Activated CD4-positive, alpha-beta T cell treated with anti-CD3 and anti-CD28 coated beads for 48 hours (primary cell): ENCODE measurements at regions not wholly inside any gene's neighbourhood (a gene's known extent, or its start where the extent isn't known, plus 50 kb on each side); places are given as distances from the start of the nearest gene placed in this dataset.
"Not testable (repeated sequence)": the region's sequence is repeated elsewhere in the genome, so short reads cannot be mapped to it uniquely, and the experiment has no call there.

Experiments
- DNase-seq: peaks from one replicate; pipeline ENCODE4 v3.0.0-alpha.2; 2020

DNA sequence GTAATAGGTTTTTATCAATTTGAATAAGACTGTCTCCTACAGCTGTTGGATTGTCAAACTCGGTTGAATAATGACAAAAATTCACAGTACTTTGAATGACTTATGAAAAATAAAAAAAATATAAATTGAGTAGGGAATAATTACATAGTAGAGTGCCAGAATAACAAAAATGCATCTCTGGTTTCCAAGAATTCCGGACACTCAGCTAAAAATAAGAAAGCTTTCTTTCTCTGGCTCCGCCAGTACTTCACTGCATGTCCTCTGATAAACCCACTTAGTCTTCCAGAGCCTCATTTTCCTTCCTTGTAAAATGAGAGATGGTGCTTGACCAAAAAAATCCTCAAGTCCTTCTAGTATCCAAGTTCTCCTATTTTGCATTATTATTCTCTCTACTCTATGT is 374.6 kb upstream of the LUZP2 start:
- no peak for DNase-seq

DNA sequence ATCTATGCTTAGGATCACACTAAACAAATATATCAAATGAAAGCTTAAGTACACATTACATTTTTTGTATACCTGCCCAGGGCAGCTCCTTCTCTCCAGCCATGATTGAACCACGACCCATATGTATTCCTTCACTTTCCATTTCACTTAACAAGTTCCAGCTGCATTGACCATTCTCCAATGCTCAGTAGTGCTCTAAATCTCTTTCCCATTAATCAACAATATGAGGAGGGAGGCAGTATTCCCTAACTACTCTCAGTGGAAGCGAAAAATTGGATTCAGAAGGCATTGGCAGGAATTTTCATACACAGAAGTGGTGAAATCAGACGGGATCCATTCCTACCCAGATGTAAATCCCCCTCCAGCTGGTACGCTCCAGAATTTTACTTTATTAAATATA is 372.0 kb upstream of the LUZP2 start:
- no peak for DNase-seq

DNA sequence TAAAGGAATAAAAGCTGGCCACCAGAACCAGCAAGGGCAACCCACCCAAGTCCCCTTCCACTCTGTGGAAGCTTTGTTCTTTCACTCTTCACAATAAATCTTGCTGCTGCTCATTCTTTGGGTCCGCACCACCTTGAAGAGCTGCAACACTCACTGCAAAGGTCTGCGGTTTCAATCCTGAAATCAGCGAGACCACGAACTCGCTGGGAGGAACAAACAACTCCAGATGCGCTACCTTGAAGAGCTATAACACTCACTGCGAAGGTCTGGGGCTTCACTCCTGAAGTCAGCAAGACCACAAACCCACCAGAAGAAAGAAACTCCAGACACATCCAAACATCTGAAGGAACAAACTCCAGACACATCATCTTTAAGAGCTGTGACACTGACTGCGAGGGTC is 365.2 kb upstream of the LUZP2 start:
- no peak for DNase-seq

DNA sequence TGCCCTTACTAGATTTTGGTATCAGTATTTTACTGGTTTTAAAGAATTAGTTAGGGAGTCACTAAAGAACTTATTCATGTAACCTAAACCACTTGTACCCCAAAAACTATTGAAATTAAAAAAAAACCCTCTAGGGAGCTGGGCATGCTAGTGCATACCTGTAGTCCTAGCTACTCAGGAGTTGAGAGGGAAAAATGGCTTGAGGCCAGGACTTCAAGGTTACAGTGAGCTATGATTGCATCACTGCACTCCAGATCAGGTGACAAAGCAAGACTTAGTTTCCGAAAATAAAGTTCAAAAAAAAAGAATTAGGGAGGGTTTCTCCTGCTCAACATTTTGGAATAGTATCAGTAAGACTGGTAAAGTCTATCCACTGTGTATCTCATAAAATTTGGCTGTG is 364.4 kb upstream of the LUZP2 start:
- DNase-seq = no peak

DNA sequence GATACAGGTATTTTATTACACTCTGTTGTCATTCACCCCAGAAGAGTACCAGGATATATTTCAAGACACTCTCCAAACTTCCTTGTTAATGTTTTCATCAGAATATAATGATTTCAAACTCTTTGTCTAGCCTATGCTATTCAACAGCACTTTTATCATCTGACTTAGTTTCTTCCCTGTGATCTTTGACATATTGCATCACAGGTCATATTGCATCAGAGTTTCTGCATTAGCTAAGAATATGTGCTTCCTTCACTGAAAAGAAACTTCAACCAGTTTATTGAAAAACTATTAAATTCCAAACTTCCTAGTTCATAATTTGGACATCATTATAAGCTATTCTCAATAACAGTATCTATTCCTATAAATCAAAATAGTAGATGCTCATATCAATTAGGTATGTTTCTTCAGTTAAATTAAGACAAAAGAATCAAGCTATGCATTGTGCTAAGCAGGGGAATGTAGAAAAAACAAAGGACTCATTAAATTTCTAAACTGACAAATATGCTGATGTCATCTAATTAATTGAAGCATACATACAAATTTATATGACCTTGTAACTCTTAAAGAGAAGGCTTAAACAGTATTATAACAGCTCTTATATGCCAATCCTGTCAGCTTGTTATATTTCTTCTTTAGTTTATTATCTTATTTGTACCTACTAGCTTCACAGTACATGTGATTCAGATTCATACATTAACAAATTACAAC is 361.8 kb upstream of the LUZP2 start:
- no peak for DNase-seq

DNA sequence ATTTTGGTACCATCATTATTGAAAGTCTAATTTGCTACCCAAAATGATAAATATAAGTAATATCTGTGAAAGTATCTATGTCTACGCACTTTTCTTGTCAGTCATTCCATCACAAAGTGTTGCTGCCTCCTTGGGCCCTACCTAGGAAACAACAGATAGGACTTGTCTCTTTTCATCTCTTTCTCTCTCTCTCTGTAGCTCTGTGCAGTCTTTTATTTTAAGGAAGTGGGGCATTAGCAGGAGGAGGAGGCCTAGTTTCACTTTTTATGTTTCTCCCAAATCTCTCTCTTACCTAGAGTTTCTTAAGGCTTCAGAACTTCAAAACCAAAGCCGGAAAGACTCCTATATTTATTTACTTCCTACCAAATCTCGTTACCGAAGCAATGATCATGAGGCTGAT is 354.8 kb upstream of the LUZP2 start:
- no peak for DNase-seq

DNA sequence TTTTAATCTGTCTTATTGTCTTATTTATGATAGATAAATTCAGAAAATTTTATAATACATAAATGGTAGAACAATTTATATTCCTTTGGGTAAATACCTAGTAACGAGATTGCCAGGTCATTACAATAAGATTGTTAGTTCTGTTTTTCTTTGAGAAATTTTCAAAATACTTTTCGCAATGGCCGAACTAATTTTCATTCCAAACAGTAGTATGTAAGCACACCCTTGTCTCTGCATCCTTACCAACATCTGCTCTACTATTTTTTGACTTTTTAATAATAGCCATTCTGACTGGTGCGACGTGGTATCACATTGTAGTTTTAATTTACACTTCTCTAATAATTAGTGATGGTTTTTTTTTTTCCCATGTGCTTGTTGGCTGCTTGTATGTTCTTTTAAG is 351.4 kb upstream of the LUZP2 start:
- no peak for DNase-seq

DNA sequence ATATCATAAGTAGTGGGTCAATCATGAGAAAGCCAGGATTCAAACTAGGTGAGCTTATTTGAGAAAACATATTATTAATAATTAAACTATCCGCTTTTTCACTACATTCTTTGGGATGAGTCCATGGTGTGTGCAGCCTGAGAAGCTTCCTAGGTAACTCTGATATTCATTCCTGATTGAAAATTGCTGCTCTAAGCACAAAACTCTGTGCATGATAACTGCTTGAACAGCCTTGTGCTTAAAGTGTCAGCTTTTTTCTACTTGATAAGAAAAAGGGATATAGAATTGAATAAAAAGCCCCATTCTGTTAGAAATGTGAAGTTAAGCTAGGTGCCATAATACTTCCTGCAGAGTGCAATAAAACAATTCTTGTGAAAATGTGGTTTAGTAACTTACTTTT is 343.5 kb upstream of the LUZP2 start:
- DNase-seq = no peak

DNA sequence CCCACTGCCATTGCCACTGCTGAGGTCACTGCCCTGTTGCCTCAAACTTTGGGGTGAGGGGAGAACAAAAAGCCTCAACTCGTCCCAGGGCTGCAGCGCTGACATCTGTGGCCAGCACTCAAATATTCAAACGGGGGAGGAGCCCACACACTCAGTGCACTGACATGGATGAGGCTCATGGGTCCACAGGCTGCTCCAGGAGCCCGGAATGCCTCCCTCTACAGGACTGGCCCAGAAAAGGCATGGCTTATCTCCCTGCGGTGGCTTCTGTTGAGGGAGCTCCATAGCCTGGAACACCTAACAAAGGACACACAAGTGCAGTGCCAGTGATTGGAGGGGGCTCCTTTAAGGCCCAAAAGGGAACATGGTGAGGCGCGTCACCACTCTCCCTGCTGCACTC is 341.1 kb upstream of the LUZP2 start:
- DNase-seq = no peak

DNA sequence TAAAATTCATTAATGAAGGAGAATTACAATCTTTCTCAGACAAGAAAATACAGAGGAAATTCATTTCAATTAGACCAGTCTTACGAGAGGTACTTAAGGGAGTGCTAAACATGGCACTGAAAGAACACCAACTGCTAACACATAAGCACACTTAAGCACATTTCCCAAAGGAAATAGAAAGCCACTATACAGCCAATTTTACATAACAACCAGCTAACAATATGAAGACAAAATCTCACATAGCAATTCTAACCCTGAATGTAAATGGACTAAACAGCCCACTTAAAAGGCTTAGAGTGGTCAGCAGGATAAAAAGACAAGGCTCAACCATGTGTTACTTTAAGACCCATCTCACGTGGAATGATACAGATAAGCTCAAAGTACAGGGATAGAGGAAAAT is 339.5 kb upstream of the LUZP2 start:
- DNase-seq = no peak

DNA sequence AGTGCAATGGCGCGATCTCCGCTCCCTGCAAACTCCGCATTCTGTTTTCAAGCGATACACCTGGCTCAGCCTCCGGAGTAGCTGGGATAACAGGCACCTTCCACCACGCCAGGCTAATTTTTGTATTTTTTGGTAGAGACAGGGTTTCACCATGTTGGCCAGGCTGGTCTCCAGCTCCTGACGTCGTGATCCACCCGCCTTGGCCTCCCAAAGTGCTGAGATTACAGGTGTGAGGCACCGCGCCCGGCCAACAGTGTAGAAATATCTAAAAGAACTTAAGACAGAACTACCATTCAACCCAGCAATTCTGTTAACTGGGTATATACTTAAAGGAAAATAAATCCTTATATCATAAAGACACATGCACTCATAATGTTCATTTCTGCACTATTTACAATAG is 335.3 kb upstream of the LUZP2 start:
- DNase-seq = no peak

DNA sequence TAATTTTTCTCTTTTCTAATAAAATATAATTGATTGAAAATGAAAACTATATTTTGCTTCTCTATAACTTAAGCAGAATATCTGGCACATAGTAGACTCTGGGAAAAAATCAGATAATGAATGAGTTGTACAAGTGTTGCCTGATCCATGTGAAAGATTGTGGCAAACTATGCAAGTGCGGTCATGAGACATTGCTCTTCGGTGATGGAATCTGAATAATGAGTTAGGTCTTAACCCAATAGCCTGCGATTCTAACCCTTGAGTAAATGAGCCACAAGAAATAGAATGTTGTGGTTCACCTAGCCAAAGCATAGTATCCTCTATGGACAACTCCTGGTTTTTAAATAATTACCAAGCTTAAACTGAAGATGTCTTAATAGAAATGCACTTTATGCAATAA is 333.7 kb upstream of the LUZP2 start:
- DNase-seq = no peak

DNA sequence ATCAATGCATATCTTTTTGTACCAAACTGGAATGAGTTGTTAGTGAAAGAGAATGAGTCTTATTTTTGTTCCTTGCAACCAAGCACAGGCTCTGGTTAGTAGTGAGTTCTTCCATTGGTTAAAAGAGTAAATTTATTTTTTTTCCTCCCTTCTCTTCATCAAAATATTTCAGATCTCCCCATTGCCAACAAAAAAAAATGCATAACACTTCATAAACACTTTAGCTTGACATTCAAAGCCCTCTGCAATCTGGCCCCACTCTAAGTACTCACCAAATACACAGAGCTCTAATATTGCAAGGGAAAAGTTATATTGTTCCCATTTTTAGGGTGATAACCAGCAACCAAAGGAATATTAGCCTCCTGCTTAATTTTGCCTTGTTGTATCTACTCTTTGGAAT is 333.0 kb upstream of the LUZP2 start:
- DNase-seq = no peak

DNA sequence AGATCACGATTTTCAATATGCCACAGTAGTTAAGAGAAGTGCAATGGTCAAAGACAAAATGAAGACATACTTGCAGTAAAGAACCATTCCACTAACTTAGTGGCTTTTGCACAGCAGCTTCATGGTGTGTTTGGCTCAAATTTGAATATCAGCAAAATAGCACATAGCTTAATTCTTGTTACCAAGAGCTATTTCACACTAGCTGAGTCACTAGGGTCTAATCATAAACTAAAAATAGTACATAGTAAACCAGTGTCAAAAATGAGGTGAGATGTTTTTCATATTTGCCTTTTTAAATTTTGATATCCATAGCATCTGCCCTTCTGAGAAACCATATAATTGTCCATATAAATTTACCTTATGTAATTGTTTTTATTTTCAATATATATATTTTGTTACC is 325.0 kb upstream of the LUZP2 start:
- no peak for DNase-seq

DNA sequence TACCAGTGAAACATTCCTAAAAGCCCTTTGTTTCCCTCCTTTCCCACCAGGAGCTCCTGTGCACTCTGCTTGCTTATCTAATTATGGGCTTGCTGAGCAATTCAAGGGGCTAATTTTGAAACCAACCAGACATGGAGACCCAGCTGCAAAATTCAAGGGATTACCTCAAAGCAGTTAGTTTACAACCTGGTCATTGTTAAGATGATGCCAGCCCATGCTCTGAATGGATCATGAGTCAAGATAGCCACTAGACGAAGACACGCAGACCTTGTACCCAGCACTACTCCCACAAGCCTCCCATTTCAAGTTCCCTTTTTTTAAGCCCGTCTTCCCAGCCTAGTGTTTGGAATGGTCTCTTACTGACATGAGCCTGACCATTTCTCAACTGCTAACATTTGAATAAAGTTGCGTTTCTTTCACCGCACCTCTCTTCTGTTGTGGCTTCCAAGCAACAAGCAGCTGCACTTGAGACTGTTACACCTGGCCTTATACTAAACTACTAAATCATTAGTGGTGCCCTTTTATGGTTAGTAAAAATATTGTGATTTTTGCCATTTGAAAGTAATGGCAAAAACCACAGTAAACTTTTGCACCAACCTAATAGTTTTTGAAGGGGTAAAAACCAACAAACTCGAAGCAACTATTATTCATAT is 315.3 kb upstream of the LUZP2 start:
- DNase-seq = no peak

DNA sequence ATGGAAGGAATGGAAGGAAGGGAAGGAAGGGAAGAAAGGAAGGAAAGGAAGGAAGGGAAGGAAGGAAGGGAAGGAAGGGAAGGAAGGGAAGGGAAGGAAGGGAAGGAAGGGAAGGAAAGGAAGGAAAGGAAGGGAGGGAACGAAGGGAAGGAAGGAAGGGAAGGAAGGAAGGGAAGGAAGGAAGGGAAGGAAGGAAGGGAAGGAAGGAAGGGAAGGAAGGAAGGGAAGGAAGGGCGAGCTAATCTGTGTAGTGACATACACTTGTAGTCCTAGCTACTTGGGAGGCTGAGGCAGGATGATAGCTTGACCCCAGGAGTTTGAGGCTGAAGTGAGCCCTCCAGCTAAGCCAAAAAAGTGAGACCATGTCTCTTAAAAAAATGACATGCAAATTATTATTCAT is 311.3 kb upstream of the LUZP2 start:
- not testable (repeated sequence) for DNase-seq

DNA sequence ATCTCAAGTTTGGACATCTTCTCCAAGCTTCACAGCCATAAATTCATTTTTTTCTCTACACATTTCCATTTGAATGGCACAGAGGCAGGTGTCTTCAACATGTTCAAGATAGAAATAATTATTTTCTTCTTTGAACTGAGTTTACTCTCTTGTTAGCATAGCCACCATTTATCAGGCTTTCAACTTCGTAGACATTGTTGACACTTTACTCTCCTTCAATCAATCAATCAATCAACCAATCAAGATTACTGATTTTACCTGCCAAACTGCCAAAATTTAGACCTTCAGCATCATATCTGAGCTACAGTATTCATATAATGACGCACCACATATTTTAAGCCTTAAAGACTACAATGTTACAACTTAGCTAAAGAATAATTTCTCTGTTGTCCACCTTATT is 300.1 kb upstream of the LUZP2 start:
- no peak for DNase-seq

DNA sequence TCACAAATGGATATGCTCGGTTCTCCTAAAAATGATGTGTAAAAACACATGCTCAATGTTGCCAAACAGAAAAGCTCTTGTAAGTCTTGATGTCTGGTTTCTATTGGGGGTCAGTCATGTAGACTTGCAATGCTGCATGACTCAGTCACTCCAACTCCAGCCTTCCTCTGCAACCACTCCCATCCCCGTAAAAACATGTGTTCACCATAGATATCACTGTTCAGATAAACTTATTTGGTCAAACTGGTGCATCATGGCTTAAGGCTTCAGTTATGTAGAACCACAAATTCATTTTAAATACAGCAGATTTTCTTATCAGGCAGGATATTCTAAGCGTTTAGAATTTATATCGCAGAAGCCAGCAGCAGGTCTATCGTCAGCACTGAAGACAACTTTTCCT is 298.4 kb upstream of the LUZP2 start:
- no peak for DNase-seq

DNA sequence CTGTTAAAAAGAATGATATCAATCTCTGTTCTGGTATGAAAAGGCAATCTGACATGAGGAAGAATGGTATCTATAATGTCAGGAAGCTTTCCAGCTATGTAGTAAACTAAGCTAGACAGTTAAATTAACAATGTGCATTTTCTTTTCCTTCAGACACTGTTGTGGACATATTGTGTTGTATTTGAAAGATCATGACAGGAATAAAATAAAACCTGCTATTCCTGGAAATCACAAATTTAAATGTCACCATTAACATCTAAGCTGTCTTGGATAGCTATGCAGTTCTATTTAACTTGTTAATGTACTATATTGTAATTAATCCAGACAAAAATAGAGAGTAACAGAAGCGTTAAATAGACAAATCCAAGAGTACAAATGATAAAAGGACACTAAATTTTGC is 297.4 kb upstream of the LUZP2 start:
- no peak for DNase-seq

DNA sequence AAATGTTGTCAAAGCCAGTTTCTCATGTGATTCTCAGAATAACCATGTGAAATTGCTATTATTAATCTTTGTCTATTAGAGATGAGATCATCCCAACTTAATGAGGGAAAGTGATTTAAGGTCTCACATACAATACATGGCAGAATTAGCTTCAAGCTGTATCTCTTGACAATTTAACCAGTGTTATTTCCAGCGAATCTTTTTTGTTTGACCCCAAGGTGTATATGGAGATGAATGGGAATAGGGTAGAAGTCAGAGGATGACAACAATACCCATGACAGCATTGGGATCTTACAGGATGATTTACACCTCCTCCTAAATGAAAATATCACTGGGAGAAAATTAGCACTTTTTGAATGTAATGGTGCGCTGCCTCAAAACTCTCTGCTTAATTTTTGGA is 290.8 kb upstream of the LUZP2 start:
- DNase-seq = no peak

DNA sequence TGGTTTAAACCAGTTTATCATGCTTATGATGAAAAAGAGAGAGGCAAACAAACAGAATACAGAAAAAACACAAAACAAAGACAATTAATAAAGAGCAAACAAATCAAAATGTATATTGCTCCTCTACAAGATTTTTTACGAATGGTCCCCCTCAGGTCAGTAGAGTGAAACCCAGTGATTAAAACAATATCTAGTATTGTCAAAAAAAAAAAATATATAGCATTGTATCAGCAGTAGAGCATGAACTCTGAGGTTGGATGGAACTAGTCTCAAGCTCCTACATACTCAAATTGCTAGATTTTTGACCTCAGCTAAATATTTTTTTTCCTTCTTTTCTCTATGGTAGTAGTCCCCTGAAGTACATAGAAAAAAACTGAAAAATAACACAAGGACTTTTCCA is 290.3 kb upstream of the LUZP2 start:
- no peak for DNase-seq

DNA sequence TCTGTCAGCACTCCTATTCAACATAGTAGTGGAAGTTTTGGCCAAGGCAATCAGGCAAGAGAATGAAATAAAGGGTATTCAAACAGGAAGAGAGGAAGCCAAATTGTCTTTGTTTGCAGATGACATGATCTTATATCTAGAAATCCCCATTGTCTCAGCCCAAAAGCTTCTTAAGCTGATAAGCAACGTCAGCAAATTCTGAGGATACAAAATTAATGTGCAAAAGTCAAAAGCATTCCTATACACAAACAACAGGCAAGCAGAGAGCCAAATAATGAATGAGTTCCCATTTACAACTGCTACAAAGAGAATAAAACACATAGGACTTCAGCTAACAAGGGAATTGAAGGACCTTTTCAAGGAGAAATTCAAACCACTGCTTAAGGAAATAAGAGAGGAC is 280.4 kb upstream of the LUZP2 start:
- DNase-seq = no peak

DNA sequence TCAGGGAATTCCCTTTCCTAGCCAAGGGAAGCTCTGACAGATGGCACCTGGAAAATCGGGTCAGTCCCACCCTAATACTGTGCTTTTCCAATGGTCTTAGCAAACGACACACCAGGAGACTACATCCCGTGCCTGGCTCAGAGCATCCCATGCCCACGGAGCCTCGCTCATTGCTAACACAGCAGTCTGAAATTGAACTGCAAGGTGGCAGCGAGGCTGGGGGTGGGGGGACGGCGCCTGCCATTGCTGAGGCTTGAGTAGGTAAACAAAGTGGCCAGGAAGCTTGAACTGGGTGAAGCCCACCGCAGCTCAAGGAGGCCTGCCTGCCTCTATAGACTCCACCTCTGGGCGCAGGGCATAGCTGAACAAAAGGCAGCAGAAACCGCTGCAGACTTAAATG is 279.5 kb upstream of the LUZP2 start:
- DNase-seq = not testable (repeated sequence)

DNA sequence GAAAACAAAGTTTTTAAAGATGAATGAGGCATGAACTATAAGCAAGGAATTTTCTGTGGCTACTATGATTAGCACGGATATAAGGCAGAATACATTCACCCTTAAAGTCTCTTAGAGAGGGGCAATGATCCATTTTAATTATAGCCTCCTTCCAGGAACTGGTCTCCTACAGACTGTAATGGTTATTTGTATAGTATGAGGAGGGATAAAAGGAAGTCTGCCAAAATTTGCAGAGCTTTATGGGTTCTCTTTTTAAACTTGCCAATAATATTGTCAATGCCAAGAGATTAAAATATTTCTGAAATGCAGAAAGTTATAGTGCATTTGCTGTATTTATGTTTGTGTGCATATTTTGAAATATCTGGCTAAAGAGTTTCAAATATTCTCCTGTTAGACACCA is 271.4 kb upstream of the LUZP2 start:
- no peak for DNase-seq

DNA sequence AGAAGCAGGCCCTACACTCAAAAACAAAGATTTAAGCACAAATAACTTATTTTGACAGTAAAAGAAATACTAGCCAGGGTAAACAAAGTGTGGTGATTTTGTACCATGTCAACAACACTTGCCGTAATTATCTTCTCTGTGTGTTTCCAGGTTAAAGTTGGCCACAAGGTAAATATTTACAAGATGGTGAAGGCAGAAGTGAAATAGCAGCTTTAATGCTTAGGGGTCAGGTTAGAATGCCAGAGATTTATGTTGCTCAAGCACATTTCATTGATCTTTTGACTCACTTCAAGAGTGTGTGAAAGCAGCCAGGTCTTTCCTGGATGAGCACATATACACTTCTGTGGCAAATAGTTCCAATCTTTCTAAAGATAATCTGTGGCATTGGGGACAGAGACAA is 270.2 kb upstream of the LUZP2 start:
- DNase-seq = no peak
